Hepatocyte (in vitro differentiated cells): ENCODE measurements at regions not wholly inside any gene's neighbourhood (a gene's known extent, or its start where the extent isn't known, plus 50 kb on each side); places are given as distances from the start of the nearest gene placed in this dataset.

Experiments used
- DNase-seq: peaks from one replicate; pipeline ENCODE4 v3.0.0-alpha.2; 2016; ENCODE audit warnings: low spot score
- H2AFZ ChIP-seq: fragments of 200-600 bp; sonication (generic); 2 replicates; pipeline ENCODE4 v1.6.0; 2016; ENCODE audit warnings: antibody characterized with exemption, mild to moderate bottlenecking
- H3K27ac ChIP-seq: fragments of 200-600 bp; sonication (generic); 2 replicates; pipeline ENCODE4 v1.5.1; 2016; ENCODE audit warnings: mild to moderate bottlenecking
- H3K27me3 ChIP-seq: fragments of 200-600 bp; sonication (generic); 2 replicates; pipeline ENCODE4 v1.6.1; 2016
- H3K36me3 ChIP-seq: fragments of 200-600 bp; sonication (generic); replicated peaks from 2 replicates; pipeline ENCODE4 v1.5.1; 2016; ENCODE audit warnings: low read depth; ENCODE audit not compliant: insufficient read depth
- H3K4me1 ChIP-seq: fragments of 200-600 bp; sonication (generic); 2 replicates; pipeline ENCODE4 v1.5.1; 2016; ENCODE audit warnings: mild to moderate bottlenecking, moderate library complexity; ENCODE audit not compliant: insufficient read depth
- H3K4me2 ChIP-seq: fragments of 200-600 bp; sonication (generic); 2 replicates; pipeline ENCODE4 v1.6.0; 2016
- H3K4me3 ChIP-seq: fragments of 200-600 bp; sonication (generic); 2 replicates; pipeline ENCODE4 v1.5.1; 2016; ENCODE audit warnings: mild to moderate bottlenecking
- H3K79me2 ChIP-seq: fragments of 200-600 bp; sonication (generic); 2 replicates; pipeline ENCODE4 v1.6.0; 2017; ENCODE audit warnings: mild to moderate bottlenecking
- H3K9me2 ChIP-seq: fragments of 200-600 bp; sonication (generic); replicated peaks from 2 replicates; pipeline ENCODE4 v1.6.0; 2017; ENCODE audit warnings: mild to moderate bottlenecking; ENCODE audit not compliant: insufficient read depth
- H3K9me3 ChIP-seq: fragments of 200-600 bp; sonication (generic); 2 replicates; pipeline ENCODE4 v1.5.1; 2016; ENCODE audit warnings: low read depth, mild to moderate bottlenecking
- H4K20me1 ChIP-seq: fragments of 200-600 bp; sonication (generic); 2 replicates; pipeline ENCODE4 v1.6.0; 2016; ENCODE audit warnings: mild to moderate bottlenecking; ENCODE audit not compliant: insufficient read depth, poor library complexity, severe bottlenecking
- CTCF ChIP-seq: fragments of 200-600 bp; sonication (generic); IDR thresholded peaks from 2 replicates; pipeline ENCODE4 v1.5.1; 2016; ENCODE audit warnings: antibody characterized with exemption, mild to moderate bottlenecking; ENCODE audit not compliant: poor library complexity
- EZH2 ChIP-seq: fragments of 200-600 bp; sonication (generic); IDR thresholded peaks from 2 replicates; pipeline ENCODE4 v1.6.1; 2016; ENCODE audit warnings: antibody characterized with exemption, mild to moderate bottlenecking, borderline replicate concordance
- EZH2phosphoT487 ChIP-seq: fragments of 200-600 bp; sonication (generic); IDR thresholded peaks from one replicate; pipeline ENCODE4 v1.6.1; 2018; ENCODE audit warnings: antibody characterized with exemption, mild to moderate bottlenecking, low read depth, moderate library complexity; ENCODE audit not compliant: unreplicated experiment, severe bottlenecking
- WGBS: methylation state at CpG from one replicate; pipeline ENCODE4 v1.1.6; 2016; ENCODE audit warnings: low lambda C conversion rate; ENCODE audit errors: missing lambda C conversion rate; 5-methylcytosine and 5-hydroxymethylcytosine counted together

GRCh38 chr4:123255971-123256370 is 140.6 kb upstream of the SPRY1 start:
- H3K4me1 ChIP-seq = no peaks in the 10 kb centered on the region
- no peak overlapping the region for H2AFZ ChIP-seq
- no peaks in the 10 kb centered on the region for H3K9me3 ChIP-seq
- no peaks in the 10 kb centered on the region for H3K79me2 ChIP-seq
- no peaks in the 10 kb centered on the region for H4K20me1 ChIP-seq
- H3K36me3 ChIP-seq = no peaks in the 10 kb centered on the region
- WGBS = 90% methylated on average over 6 of the region's 6 CpGs
- no peak overlapping the region for H3K4me2 ChIP-seq
- DNase-seq = no peak
- H3K9me2 ChIP-seq = no peaks in the 10 kb centered on the region
- no peaks in the 10 kb centered on the region for H3K27me3 ChIP-seq
- H3K4me3 ChIP-seq = no peak overlapping the region
- no peak overlapping the region for H3K27ac ChIP-seq
- TF ChIP-seq EZH2phosphoT487 = no peak
- no peak for TF ChIP-seq EZH2
- no peak for TF ChIP-seq CTCF

- no peaks in the 10 kb centered on the region for H3K27me3 ChIP-seq
- H3K36me3 ChIP-seq = no peaks in the 10 kb centered on the region
- 94% methylated on average over 4 of the region's 4 CpGs for WGBS
- H3K4me1 ChIP-seq = no peaks in the 10 kb centered on the region
- H3K9me3 ChIP-seq = no peaks in the 10 kb centered on the region
- no peaks in the 10 kb centered on the region for H4K20me1 ChIP-seq
- H2AFZ ChIP-seq = no peak overlapping the region
- no peak overlapping the region for H3K4me3 ChIP-seq
- no peak overlapping the region for H3K27ac ChIP-seq
- H3K4me2 ChIP-seq = no peak overlapping the region
- no peak for TF ChIP-seq EZH2
- no peak for TF ChIP-seq EZH2phosphoT487
- no peak for TF ChIP-seq CTCF
- no peaks in the 10 kb centered on the region for H3K79me2 ChIP-seq
- H3K9me2 ChIP-seq = no peaks in the 10 kb centered on the region
- DNase-seq = no peak
These were observed 139.7 kb upstream of the SPRY1 start for GRCh38 chr4:123256901-123257300.

- Histone ChIP-seq H3K4me1 (no peaks in the 10 kb centered on the region), H3K4me2 (no peak overlapping the region), H3K27me3 (no peaks in the 10 kb centered on the region), H2AFZ (no peak overlapping the region), H3K27ac (no peak overlapping the region), H3K9me3 (no peaks in the 10 kb centered on the region), H3K4me3 (no peak overlapping the region), H3K36me3 (no peaks in the 10 kb centered on the region), H3K9me2 (no peaks in the 10 kb centered on the region), H3K79me2 (no peaks in the 10 kb centered on the region), H4K20me1 (no peaks in the 10 kb centered on the region)
- TF ChIP-seq CTCF = no peak
- no peak for DNase-seq
- 83% methylated on average over 4 of the region's 4 CpGs for WGBS
These were observed 139.0 kb upstream of the SPRY1 start for GRCh38 chr4:123257591-123257990.
